Vagina (tissue), 2 donors: ENCODE measurements at regions not wholly inside any gene's neighbourhood (a gene's known extent, or its start where the extent isn't known, plus 50 kb on each side); places are given as distances from the start of the nearest gene placed in this dataset.

Experiments used
- DNase-seq, 2 donors: peaks; one replicate each; pipeline ENCODE4 v3.0.0-alpha.2; 2017; ENCODE audit errors: extremely low spot score in 2 of 2
- H3K27ac ChIP-seq: fragments of 200-600 bp; sonication (generic); one replicate; pipeline ENCODE4 v1.5.1; 2019
- H3K27me3 ChIP-seq: fragments of 200-600 bp; sonication (generic); one replicate; pipeline ENCODE4 v1.5.1; 2019
- H3K36me3 ChIP-seq, 2 donors: fragments of 200-600 bp; sonication (generic); one replicate each; pipeline ENCODE4 v1.5.1; 2017 to 2019
- H3K4me1 ChIP-seq: fragments of 200-600 bp; sonication (generic); one replicate; pipeline ENCODE4 v1.5.1; 2019
- H3K4me3 ChIP-seq, 2 donors: fragments of 200-600 bp; sonication (generic); 1 replicate in 1 of 2; 2 replicates in 1 of 2; pipeline ENCODE4 v1.5.1; 2016 to 2019
- H3K9me3 ChIP-seq: fragments of 200-600 bp; sonication (generic); one replicate; pipeline ENCODE4 v1.5.1; 2019
- CTCF ChIP-seq, 3 experiments: fragments of 450-650 bp in 2 of 3; fragments of 200-600 bp in 1 of 3; sonication (generic) in 1 of 3; IDR thresholded peaks; one replicate each; pipeline ENCODE4 v1.5.1; 2017 to 2019; ENCODE audit warnings: antibody characterized with exemption in 3 of 3, mild to moderate bottlenecking in 2 of 3, moderate library complexity in 2 of 3
- POLR2A ChIP-seq, 2 donors: fragments of 450-650 bp; IDR thresholded peaks; one replicate each; pipeline ENCODE4 v1.6.1; 2017; ENCODE audit warnings: antibody characterized with exemption in 2 of 2, mild to moderate bottlenecking in 2 of 2, moderate library complexity in 2 of 2
- POLR2AphosphoS5 ChIP-seq, 2 donors: sonication (generic); formaldehyde crosslinking; IDR thresholded peaks; one replicate each; pipeline ENCODE4 v1.9.0; 2017; ENCODE audit warnings: antibody characterized with exemption in 2 of 2, mild to moderate bottlenecking in 2 of 2, low read depth in 1 of 2; ENCODE audit not compliant: insufficient read depth in 1 of 2
- intact Hi-C: fragments of 100-400 bp; cut with DNase I; formaldehyde crosslinking; loops from one replicate; pipeline ENCODE4 v1.15.1; 2023

- Histone ChIP-seq H3K27me3 (no peaks in the 10 kb centered on the region), H3K4me1 (no peaks in the 10 kb centered on the region), H3K36me3 (no peaks in the 10 kb centered on the region), H3K27ac (no peak overlapping the region), H3K9me3 (no peaks in the 10 kb centered on the region), H3K4me3 (no peak overlapping the region)
- no peak for TF ChIP-seq POLR2AphosphoS5 (IDR thresholded peaks at IDR 0.05; ENCODE audit: insufficient read depth in 1 of 2, low read depth in 1 of 2)
- no peak for TF ChIP-seq CTCF (IDR thresholded peaks at IDR 0.05)
- TF ChIP-seq POLR2A (IDR thresholded peaks at IDR 0.05), result no peak
- intact Hi-C loops, result no loop called here
- DNase-seq, result no peak
Measured at GRCh38 chrX:8868070-8868773, 67.0 kb upstream of the FAM9A start.

- Histone ChIP-seq H3K9me3 (no peaks in the 10 kb centered on the region), H3K4me3 (no peak overlapping the region), H3K27ac (no peak overlapping the region), H3K4me1 (no peaks in the 10 kb centered on the region), H3K36me3 (no peaks in the 10 kb centered on the region), H3K27me3 (no peaks in the 10 kb centered on the region)
- DNase-seq, result no peak
- TF ChIP-seq CTCF (IDR thresholded peaks at IDR 0.05) (no peak), POLR2A (IDR thresholded peaks at IDR 0.05) (no peak), POLR2AphosphoS5 (IDR thresholded peaks at IDR 0.05; ENCODE audit: insufficient read depth in 1 of 2, low read depth in 1 of 2) (no peak)
- intact Hi-C loops, result no loop called here
Measured at GRCh38 chrX:8867406-8867805, 66.2 kb upstream of the FAM9A start.

GRCh38 chrX:8864161-8864560, 63.0 kb upstream of the FAM9A start:
- DNase-seq, result no peak
- Histone ChIP-seq H3K4me1 (no peaks in the 10 kb centered on the region), H3K27me3 (no peaks in the 10 kb centered on the region), H3K27ac (no peak overlapping the region), H3K9me3 (no peaks in the 10 kb centered on the region), H3K36me3 (no peaks in the 10 kb centered on the region), H3K4me3 (no peak overlapping the region)
- TF ChIP-seq POLR2AphosphoS5 (IDR thresholded peaks at IDR 0.05; ENCODE audit: insufficient read depth in 1 of 2, low read depth in 1 of 2), result no peak
- TF ChIP-seq POLR2A (IDR thresholded peaks at IDR 0.05), result no peak
- no peak for TF ChIP-seq CTCF (IDR thresholded peaks at IDR 0.05)
- intact Hi-C loops, result no loop called here

GRCh38 chrX:8861908-8862307, 60.7 kb upstream of the FAM9A start:
- Histone ChIP-seq H3K27me3 (no peaks in the 10 kb centered on the region), H3K36me3 (no peaks in the 10 kb centered on the region), H3K4me1 (no peaks in the 10 kb centered on the region), H3K27ac (no peak overlapping the region), H3K9me3 (no peaks in the 10 kb centered on the region), H3K4me3 (no peak overlapping the region)
- TF ChIP-seq POLR2A (IDR thresholded peaks at IDR 0.05) (no peak), POLR2AphosphoS5 (IDR thresholded peaks at IDR 0.05; ENCODE audit: insufficient read depth in 1 of 2, low read depth in 1 of 2) (no peak), CTCF (IDR thresholded peaks at IDR 0.05) (no peak)
- intact Hi-C loops, result no loop called here
- no peak for DNase-seq

- DNase-seq, result no peak
- no peaks in the 10 kb centered on the region for H3K27me3 ChIP-seq
- no peak overlapping the region for H3K27ac ChIP-seq
- TF ChIP-seq POLR2AphosphoS5 (IDR thresholded peaks at IDR 0.05; ENCODE audit: insufficient read depth in 1 of 2, low read depth in 1 of 2) (no peak), CTCF (IDR thresholded peaks at IDR 0.05) (no peak), POLR2A (IDR thresholded peaks at IDR 0.05) (no peak)
- no peaks in the 10 kb centered on the region for H3K36me3 ChIP-seq
- H3K4me3 ChIP-seq, result no peak overlapping the region
- no peaks in the 10 kb centered on the region for H3K4me1 ChIP-seq
- intact Hi-C loops, result no loop called here
- no peaks in the 10 kb centered on the region for H3K9me3 ChIP-seq
Measured at GRCh38 chrX:8851231-8851886, 50.2 kb upstream of the FAM9A start.
